OCI-LY1 (cell line): ENCODE measurements at regions not wholly inside any gene's neighbourhood (a gene's known extent, or its start where the extent isn't known, plus 50 kb on each side); places are given as distances from the start of the nearest gene placed in this dataset.
"Not testable (repeated sequence)": the region's sequence is repeated elsewhere in the genome, so short reads cannot be mapped to it uniquely, and the experiment has no call there.

Experiments used
- H2AFZ ChIP-seq: fragments of 200-600 bp; sonication (generic), shearing (Covaris generic); 2 replicates; pipeline ENCODE4 v1.6.0; 2014; ENCODE audit warnings: antibody characterized with exemption, mild to moderate bottlenecking, low read length
- H3F3A ChIP-seq: fragments of 200-600 bp; sonication (generic), shearing (Covaris generic); 2 replicates; pipeline ENCODE4 v1.6.0; 2014; ENCODE audit warnings: mild to moderate bottlenecking, antibody characterized with exemption, low read length, moderate library complexity; ENCODE audit not compliant: insufficient read depth
- H3K27ac ChIP-seq: fragments of 200-600 bp; sonication (generic); 2 replicates; pipeline ENCODE4 v1.5.1; 2014; ENCODE audit warnings: low read length, mixed run types, mild to moderate bottlenecking, low read depth; ENCODE audit not compliant: poor library complexity, severe bottlenecking
- H3K27me3 ChIP-seq: fragments of 200-600 bp; sonication (generic); 2 replicates; pipeline ENCODE4 v1.6.0; 2014; ENCODE audit warnings: antibody characterized with exemption, mild to moderate bottlenecking, low read length, moderate library complexity; ENCODE audit not compliant: insufficient read depth
- H3K36me3 ChIP-seq: fragments of 200-600 bp; sonication (generic); 2 replicates; pipeline ENCODE4 v1.6.1; 2014; ENCODE audit warnings: mild to moderate bottlenecking, antibody characterized with exemption, low read length, moderate library complexity, mixed read lengths; ENCODE audit not compliant: insufficient read depth
- H3K4me1 ChIP-seq: fragments of 200-600 bp; sonication (generic); 2 replicates; pipeline ENCODE4 v1.5.1; 2014; ENCODE audit warnings: mild to moderate bottlenecking, low read length, moderate library complexity; ENCODE audit not compliant: insufficient read depth, severe bottlenecking
- H3K4me2 ChIP-seq: fragments of 200-600 bp; sonication (generic), shearing (Covaris generic); 2 replicates; pipeline ENCODE4 v1.6.1; 2014; ENCODE audit warnings: low read length
- H3K4me3 ChIP-seq: fragments of 200-600 bp; sonication (generic); 2 replicates; pipeline ENCODE4 v1.5.1; 2014; ENCODE audit warnings: low read length, low read depth, mild to moderate bottlenecking, mixed read lengths; ENCODE audit not compliant: poor library complexity, severe bottlenecking
- H3K79me2 ChIP-seq: fragments of 200-600 bp; shearing (Covaris generic); 2 replicates; pipeline ENCODE4 v1.6.1; 2016; ENCODE audit warnings: mixed run types, low read length, mixed read lengths; ENCODE audit not compliant: insufficient read depth
- H3K9ac ChIP-seq: fragments of 200-600 bp; sonication (generic), shearing (Covaris generic); 2 replicates; pipeline ENCODE4 v1.6.1; 2014; ENCODE audit warnings: mild to moderate bottlenecking, low read length, mixed read lengths
- H3K9me2 ChIP-seq: fragments of 200-600 bp; sonication (generic), shearing (Covaris generic); 2 replicates; pipeline ENCODE4 v1.6.1; 2014; ENCODE audit warnings: low read depth, mild to moderate bottlenecking, low read length, mixed read lengths
- H3K9me3 ChIP-seq: fragments of 200-600 bp; shearing (Covaris generic); 2 replicates; pipeline ENCODE4 v1.6.1; 2014; ENCODE audit warnings: low read length, mixed read lengths
- H4K20me1 ChIP-seq: fragments of 200-600 bp; sonication (generic), shearing (Covaris generic); 2 replicates; pipeline ENCODE4 v1.6.0; 2016; ENCODE audit warnings: mild to moderate bottlenecking, low read length; ENCODE audit not compliant: insufficient read depth
- CTCF ChIP-seq: fragments of 200-600 bp; sonication (generic), shearing (Covaris generic); IDR thresholded peaks from 2 replicates; pipeline ENCODE4 v1.5.1; 2017; ENCODE audit warnings: mild to moderate bottlenecking, antibody characterized with exemption, low read length, moderate library complexity, mixed read lengths
- EZH2 ChIP-seq: fragments of 200-600 bp; sonication (generic), shearing (Covaris generic); IDR thresholded peaks from 2 replicates; pipeline ENCODE4 v1.8.0; 2017; ENCODE audit warnings: borderline replicate concordance, mixed run types, mild to moderate bottlenecking, antibody characterized with exemption, low read length, moderate library complexity, mixed read lengths

- peaks cover 7% of the 10 kb centered on the region for H3K4me1 ChIP-seq
- no peaks in the 10 kb centered on the region for H3K27me3 ChIP-seq
- no peak overlapping the region for H2AFZ ChIP-seq
- TF ChIP-seq EZH2 (no peak), CTCF (no peak; the same call in 1 of the 2 replicates)
- H3K4me2 ChIP-seq: peak overlapping the region; percentile 23; the same call in 1 of the 2 replicates
- no peaks in the 10 kb centered on the region for H3K9me2 ChIP-seq
- no peaks in the 10 kb centered on the region for H3K79me2 ChIP-seq
- no peak overlapping the region for H3K9ac ChIP-seq
- no peaks in the 10 kb centered on the region for H4K20me1 ChIP-seq
- H3F3A ChIP-seq: no peaks in the 10 kb centered on the region
- H3K36me3 ChIP-seq: no peaks in the 10 kb centered on the region
- H3K27ac ChIP-seq: no peak overlapping the region
- no peak overlapping the region for H3K4me3 ChIP-seq
- H3K9me3 ChIP-seq: no peaks in the 10 kb centered on the region
These were observed 618.7 kb downstream of the KCNJ18 start for GRCh38 chr17:22310717-22311686.

DNA sequence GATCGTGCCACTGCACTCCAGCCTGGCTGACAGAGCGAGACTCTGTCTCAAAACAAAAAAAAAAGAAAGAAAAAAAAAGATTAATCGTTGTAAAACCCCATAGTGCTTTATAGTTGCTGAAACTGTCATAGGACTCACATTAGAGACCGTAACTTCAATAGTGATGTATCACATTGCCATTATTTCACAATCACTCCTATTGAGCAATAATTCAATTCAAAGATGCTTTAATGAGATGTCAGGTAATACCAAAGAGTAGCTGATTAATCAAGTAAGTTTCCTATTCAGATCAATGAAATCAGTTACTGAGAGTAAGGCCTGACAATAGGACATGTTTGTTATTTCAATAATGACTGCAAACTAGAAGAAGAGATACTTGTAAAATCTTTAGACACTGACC is 628.7 kb downstream of the KCNJ18 start:
- not testable (repeated sequence) for H3K27ac ChIP-seq, H3K9me3 ChIP-seq, H3K4me1 ChIP-seq, H3K9ac ChIP-seq, H3K4me3 ChIP-seq, H2AFZ ChIP-seq, H3K36me3 ChIP-seq, H3K27me3 ChIP-seq, H4K20me1 ChIP-seq, H3K4me2 ChIP-seq, H3K9me2 ChIP-seq, H3F3A ChIP-seq, H3K79me2 ChIP-seq

GRCh38 chr17:22322893-22323550 is 630.7 kb downstream of the KCNJ18 start:
- H3K9me2 ChIP-seq, H2AFZ ChIP-seq, H3K36me3 ChIP-seq, H3K4me2 ChIP-seq, H3K79me2 ChIP-seq, H3F3A ChIP-seq, H3K27ac ChIP-seq, H4K20me1 ChIP-seq, H3K4me3 ChIP-seq, H3K9ac ChIP-seq, H3K9me3 ChIP-seq, H3K27me3 ChIP-seq, H3K4me1 ChIP-seq: not testable (repeated sequence)

DNA sequence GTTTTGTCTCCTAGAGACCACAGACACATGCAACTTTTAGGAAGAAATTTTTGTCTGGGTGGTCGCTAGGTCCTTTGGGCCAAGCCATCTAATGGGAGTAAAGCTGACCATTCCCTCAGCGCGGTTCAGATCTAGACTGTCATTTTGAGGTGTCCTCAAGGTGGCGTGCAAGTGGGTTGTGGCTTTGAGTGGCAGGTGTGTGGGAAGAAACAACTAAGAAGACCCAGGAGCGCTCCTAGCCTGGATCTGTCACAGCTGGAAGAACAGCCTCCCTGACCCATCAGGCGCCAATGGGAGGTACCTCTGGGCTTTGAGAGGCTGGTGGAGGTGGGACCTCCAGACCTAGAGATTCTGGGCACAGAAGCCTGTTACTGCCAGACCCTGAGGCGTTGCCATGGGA is 645.1 kb downstream of the KCNJ18 start:
- Histone ChIP-seq H2AFZ (no peak overlapping the region), H3F3A (no peaks in the 10 kb centered on the region), H3K36me3 (no peaks in the 10 kb centered on the region), H3K9me3 (no peaks in the 10 kb centered on the region), H3K4me2 (no peak overlapping the region), H3K9me2 (no peaks in the 10 kb centered on the region), H3K4me1 (no peaks in the 10 kb centered on the region), H3K27ac (no peak overlapping the region), H3K27me3 (no peaks in the 10 kb centered on the region), H3K9ac (no peak overlapping the region), H3K4me3 (no peak overlapping the region), H3K79me2 (no peaks in the 10 kb centered on the region), H4K20me1 (no peaks in the 10 kb centered on the region)
- TF ChIP-seq CTCF: peak; percentile 11; the same call in 1 of the 2 replicates
- no peak for TF ChIP-seq EZH2

- H3K27me3 ChIP-seq, H4K20me1 ChIP-seq, H3K79me2 ChIP-seq, H3K36me3 ChIP-seq, H3K27ac ChIP-seq, H3F3A ChIP-seq, H3K9me2 ChIP-seq, H3K4me1 ChIP-seq, H3K4me3 ChIP-seq, H3K9ac ChIP-seq, H3K4me2 ChIP-seq, H3K9me3 ChIP-seq, H2AFZ ChIP-seq: not testable (repeated sequence)
These were observed 664.3 kb downstream of the KCNJ18 start for GRCh38 chr17:22356603-22357002.

DNA sequence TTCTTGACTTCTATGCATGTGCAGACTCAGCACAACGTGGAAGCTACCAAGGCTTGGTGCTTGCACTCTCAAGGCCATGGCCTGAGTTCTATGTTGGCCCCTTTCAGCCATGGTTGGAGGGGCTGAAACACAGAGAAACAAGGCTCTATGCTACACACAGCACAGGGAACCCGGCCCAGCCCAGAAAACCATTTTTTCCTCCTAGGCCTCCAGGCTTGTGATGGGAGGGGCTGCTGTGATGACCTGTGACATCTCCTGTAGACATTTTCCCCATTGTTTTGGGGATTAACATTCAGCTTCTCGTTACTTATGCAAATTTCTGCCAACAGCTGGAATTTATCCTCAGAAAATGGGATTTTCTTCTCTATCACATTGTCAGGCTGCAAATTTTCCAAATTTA is 678.7 kb downstream of the KCNJ18 start:
- H3K4me1 ChIP-seq, H3K27ac ChIP-seq, H3K4me3 ChIP-seq, H2AFZ ChIP-seq, H3K36me3 ChIP-seq, H3K9me2 ChIP-seq, H3K27me3 ChIP-seq, H3K9ac ChIP-seq, H3K4me2 ChIP-seq, H3K79me2 ChIP-seq, H3F3A ChIP-seq, H4K20me1 ChIP-seq, H3K9me3 ChIP-seq: not testable (repeated sequence)
